ENCODE measurements at regions not wholly inside any gene's neighbourhood (a gene's known extent, or its start where the extent isn't known, plus 50 kb on each side); places are given as distances from the start of the nearest gene placed in this dataset.

DNA sequence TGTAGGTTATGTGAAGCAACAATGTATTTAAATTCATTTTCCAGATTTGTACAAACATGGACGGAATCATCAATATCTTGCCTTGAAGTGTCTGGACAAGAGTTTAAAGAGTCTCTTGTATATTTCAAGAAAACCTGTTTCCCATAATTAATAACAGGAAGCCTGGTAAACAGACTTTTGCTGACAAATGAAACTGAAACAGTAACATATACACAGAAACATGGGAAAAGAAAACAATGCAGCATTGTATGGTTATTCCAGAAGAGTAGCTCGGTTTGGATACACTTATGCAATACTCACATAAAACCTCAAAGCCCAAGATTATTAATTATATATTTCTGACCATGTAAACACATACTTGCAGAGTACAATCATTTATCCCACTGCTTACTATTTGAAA, 265.5 kb downstream of the PTPRC start:
- no peak for TF ChIP-seq POLR2A (IDR thresholded peaks at IDR 0.05; ENCODE audit: low read depth)
- TF ChIP-seq, protein P1, sequence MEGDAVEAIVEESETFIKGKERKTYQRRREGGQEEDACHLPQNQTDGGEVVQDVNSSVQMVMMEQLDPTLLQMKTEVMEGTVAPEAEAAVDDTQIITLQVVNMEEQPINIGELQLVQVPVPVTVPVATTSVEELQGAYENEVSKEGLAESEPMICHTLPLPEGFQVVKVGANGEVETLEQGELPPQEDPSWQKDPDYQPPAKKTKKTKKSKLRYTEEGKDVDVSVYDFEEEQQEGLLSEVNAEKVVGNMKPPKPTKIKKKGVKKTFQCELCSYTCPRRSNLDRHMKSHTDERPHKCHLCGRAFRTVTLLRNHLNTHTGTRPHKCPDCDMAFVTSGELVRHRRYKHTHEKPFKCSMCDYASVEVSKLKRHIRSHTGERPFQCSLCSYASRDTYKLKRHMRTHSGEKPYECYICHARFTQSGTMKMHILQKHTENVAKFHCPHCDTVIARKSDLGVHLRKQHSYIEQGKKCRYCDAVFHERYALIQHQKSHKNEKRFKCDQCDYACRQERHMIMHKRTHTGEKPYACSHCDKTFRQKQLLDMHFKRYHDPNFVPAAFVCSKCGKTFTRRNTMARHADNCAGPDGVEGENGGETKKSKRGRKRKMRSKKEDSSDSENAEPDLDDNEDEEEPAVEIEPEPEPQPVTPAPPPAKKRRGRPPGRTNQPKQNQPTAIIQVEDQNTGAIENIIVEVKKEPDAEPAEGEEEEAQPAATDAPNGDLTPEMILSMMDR (IDR thresholded peaks at IDR 0.05), result no peak
- TF ChIP-seq EP300 (IDR thresholded peaks at IDR 0.05), result no peak
- TF ChIP-seq POLR2AphosphoS5 (IDR thresholded peaks at IDR 0.05), result no peak
